Embryonic facial prominence (tissue), 1 donor: ENCODE measurements at regions not wholly inside any gene's neighbourhood (a gene's known extent, or its start where the extent isn't known, plus 50 kb on each side); places are given as distances from the start of the nearest gene placed in this dataset.
"Not testable (repeated sequence)": the region's sequence is repeated elsewhere in the genome, so short reads cannot be mapped to it uniquely, and the experiment has no call there.

Experiments used
- DNase-seq: peaks from one replicate; pipeline ENCODE4 v3.0.0-alpha.2; 2016; ENCODE audit errors: extremely low spot score

DNA sequence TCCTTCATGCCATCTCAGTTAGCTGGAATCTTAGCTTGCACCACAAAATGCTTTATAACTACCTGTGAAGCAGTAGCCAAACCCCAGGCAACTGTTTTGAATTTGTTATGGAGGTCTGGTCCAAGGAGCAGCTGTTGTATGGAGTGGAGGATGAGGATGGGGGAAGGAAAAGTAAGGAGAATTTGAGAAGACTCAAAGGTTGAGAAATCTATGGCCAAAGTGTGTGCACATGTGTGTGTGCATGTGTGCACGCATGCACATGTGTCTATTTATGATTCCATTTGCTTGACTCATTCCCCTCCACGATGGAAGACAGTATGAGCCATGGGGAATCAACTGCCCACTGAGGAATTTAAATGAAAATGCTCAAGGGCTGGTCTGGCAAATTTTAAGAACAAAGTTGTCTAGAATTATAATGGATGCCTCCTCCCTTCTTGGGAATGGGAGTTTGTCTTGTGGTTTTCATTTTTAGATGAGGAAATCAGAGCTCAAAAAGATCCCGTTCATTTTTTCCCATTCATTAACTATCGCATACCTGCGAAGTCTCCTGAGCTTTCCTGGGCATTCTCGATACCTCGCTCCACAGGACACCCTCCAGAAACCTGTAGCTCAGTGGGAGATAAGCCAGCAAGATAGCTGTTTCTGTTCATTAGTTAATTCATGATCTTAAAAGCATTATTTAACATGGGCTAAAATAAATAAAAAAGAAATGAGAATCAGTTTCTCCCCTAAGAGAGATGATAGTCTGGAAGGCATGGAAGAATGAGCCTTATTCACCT, 152.3 kb upstream of the NEDD9 start:
- no peak for DNase-seq

- DNase-seq, result no peak
Observed at GRCh38 chr6:11381801-11382513, 149.5 kb upstream of the NEDD9 start.

DNA sequence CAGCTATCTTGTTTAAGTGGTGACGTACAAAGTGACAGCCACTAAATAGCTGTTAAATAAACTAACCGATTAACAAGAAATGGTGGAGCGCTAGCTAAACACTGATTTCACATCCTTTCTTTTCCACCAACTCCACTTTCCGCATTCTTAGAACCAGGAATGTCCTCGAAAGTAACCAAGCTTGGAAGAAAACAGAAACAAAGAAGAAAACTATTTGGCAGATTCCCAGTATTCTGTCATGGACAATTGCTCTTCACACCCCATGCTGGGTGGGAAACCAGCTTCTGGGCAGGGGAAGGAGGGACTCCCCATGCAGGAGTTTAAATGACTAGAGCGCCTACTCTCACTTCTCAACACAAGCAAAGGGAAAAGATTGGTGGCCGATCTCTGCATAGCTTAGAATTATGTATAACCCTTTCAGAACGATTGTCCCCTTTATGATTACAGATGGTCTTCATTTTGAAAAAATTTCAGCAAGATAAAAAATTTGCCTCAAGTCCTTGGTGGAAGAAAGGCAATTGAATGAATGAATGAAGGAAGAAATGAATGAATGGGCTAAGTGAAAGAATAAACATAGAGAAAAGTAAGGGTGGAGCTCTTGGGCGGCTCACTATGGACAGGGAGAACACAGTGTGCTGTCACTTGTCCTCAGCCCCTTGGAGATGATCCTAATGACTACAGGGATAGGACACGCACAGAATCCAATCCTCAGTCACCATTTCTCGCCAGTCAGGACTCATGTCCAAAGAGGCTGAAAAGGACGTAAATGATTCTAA, 148.7 kb upstream of the NEDD9 start:
- no peak for DNase-seq

- no peak for DNase-seq
Observed at GRCh38 chr6:11380549-11380948, 148.1 kb upstream of the NEDD9 start.

GRCh38 chr6:11379805-11380204, 147.3 kb upstream of the NEDD9 start:
- no peak for DNase-seq

DNA sequence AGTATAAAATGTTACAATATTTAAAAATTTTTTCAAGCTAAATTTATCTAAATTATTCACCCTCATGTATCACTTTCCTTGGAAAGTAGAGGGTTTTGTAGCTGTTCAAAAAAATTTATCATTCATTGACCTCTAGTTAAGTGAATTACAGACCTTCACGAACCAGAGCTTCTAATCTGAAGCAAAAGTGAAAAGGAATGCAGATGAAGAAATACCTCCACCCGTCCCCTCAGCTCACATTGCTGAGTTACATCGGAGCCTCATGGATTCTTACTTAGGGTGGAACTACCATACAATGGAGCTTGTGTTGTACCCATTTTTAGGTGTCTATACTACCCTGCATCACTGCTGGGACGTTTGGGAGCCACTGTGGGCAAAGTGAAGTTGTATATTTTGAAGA, 146.2 kb upstream of the NEDD9 start:
- DNase-seq, result no peak

DNA sequence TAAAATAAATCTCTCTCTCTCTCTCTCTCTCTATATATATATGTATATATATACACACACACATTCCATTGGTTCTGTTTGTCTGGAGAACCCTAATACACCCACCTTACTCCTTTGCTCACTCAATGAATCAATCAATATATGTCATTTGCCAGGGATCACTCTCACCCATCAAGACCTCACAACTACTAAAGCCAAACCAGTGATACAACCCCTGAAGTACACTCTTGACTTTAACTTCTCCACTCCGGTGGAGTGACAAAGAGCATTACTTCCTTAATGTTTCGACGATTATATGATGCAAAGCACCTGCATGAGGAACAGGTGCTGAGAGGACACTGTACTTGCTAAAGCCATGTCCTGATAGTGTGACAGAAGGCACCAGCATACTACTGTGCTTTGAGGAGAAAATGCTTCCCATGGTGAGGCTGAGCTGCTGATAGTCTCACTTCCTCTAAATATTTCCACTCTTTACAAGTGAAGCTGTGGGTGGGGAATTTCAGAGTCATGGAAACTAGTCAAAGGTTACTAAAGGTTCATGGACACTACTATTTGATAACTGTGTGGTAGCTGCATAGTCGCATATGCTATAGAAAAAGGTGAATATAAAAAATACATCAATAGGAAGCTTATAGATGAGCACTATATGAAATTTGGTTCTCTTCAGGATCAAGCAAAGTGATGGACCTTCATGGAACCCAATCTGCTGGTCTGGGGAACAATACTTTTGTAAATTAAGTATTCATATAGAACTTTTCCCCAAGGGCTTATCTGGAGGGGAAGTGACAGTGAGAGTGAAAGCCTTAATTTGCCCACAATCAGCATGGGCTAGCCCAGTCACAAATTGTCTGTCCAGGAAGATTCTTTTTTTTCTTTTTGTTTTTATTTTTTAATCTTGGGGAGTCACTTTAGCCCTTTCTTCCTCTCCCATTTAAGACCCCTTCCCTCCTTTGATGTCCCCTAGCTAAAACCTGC, 141.9 kb upstream of the NEDD9 start:
- DNase-seq, result no peak

DNA sequence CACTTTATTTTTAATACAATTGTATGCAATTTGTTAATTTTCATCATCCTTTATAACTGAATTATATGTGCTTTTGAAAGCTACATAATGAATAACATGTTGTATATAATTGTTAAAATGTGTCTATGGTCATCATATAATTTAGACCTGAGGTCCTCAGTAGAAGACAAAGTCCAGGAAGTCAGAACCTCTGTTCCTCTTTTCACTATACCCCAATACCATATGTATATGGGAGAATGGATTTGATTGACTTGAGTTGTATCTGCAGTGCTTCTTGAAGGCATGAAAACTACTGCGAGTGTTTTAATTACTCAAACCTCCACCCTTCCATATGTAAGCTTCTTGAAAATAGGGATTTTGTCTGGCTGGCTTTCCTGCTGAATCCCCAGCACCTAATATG, 140.7 kb upstream of the NEDD9 start:
- no peak for DNase-seq

DNA sequence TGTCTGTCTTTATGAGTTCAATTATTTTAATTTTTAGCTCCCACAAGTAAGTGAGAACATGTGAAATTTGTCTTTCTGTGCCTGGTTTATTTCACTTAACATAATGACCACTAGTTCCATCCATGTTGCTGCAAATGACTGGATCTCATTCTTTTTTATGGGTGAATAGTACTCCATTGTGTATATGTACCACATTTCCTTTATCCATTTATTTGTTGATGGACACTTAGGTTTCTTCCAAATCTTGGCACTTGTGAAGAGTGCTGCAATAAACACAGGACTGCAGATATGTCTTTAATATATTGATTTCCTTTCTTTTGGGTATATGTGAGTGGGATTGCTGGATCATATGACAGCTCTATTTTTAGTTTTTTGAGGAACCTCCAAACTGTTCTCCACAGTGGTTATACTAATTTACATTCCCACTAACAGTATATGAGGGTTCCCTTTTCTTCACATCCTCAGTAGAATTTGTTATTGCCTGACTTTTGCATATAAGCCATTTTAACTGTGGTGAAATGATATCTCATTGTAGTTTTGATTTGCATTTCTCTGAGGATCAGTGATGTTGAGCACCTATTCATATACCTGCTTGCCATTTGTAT, 139.8 kb upstream of the NEDD9 start:
- DNase-seq, result not testable (repeated sequence)

DNA sequence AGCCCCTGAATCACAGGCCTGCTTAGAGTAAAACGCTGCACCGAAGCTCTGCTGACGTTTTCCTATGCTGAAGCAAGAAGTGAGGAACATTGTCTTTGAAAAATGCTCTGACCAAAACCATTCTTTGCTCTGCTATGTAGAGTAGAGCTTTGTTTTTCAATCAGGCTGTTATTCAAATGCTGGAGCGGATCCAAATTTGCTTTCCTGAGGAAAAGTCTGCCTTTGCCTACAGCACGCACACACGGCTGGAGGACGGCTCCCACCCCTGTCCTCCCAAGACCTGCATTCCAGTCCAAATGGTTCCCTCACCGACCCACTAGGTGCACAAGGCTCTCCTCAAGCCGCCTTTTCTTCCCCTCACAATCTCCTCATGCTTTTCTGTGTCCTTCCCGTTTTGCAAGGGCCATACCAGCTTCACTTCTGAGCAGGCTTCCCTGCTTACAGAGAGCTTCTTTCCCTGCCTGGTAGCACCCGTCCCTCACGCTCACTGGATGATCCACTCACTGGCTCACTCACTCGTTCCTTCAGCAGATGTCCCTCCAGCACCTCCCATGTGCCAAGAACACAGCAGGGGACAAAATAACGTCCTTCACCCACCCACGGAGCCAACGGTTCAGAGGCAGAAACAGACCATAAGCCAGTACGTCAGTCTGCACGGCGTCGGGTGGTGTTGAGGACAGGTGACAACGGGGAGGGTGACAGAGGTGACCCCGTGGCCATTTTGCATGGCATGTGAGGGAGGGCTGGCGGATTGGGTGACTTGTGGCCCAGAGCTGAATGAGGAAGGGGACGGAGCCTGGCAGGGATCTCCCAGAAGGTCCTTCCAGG, 137.9 kb upstream of the NEDD9 start:
- DNase-seq, result no peak

DNA sequence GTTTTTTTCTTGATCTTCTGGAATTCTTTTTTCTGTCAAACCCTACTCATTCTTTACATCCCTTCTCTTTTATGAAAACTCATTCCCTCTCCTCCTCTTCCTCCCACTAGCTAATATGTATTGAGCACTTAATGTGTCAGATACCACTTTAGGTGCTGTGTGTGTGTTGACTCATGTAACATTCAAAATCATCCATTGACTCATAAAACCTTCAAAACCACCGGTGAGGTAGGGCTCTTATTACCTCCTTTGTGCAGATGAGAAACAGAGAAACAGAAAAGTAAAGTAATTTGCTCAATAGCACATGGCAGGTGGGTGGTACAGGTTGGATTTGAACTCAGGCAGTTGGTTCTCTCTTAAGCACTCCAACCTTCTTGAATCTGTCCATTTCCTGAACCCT, 136.3 kb upstream of the NEDD9 start:
- DNase-seq, result no peak

GRCh38 chr6:11368264-11368663, 135.8 kb upstream of the NEDD9 start:
- DNase-seq, result no peak

DNA sequence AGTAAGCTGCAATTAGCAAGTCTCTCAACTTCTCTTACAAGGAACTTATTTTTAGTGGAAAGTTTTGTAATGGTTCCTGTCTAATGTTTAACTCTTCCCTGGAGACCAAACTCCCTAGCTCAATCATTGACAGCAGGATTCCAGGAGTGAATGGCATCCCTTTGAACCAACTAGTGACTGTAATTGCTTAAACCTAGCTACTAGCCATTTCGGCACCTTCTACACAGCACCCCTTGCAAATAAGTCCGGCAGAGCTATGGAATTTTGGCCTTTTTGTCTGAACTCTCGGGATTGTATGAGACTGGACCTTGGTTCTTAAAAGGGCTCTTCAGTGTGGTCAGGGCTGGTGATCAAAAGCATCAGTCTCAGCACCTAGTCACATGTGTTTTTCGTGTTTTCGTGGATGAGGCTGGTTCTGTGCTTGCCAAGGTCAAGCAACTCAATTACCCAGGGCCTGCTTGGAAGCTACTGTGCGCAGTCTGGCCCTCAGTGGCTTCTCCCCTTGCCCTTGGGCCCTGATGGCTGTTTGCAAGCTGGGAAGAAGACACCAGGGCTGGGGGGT, 135.3 kb upstream of the NEDD9 start:
- no peak for DNase-seq

GRCh38 chr6:11366934-11367637, 134.6 kb upstream of the NEDD9 start:
- DNase-seq, result no peak

- no peak for DNase-seq
Observed at GRCh38 chr6:11366183-11366933, 133.9 kb upstream of the NEDD9 start.

DNA sequence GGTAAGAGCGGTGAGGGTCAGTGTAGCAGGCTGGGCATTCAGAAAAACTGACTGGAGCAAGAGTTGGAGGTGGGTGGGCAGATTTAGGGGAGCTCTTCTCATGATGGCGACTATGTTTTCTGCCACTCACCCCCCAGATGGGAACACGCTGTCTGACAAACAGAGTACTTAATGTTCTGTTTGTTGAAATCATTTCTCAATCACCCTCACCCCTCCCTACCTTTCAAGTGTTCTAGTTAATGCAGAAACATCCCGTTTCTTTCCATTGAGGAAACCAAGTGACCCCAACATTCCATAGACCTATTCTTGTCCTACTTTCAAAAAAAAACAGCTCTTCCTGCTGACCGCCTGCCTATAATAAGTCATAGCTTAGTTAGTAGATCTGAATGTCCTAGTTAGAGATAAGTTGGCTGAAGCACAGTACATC, 132.5 kb upstream of the NEDD9 start:
- DNase-seq, result no peak

DNA sequence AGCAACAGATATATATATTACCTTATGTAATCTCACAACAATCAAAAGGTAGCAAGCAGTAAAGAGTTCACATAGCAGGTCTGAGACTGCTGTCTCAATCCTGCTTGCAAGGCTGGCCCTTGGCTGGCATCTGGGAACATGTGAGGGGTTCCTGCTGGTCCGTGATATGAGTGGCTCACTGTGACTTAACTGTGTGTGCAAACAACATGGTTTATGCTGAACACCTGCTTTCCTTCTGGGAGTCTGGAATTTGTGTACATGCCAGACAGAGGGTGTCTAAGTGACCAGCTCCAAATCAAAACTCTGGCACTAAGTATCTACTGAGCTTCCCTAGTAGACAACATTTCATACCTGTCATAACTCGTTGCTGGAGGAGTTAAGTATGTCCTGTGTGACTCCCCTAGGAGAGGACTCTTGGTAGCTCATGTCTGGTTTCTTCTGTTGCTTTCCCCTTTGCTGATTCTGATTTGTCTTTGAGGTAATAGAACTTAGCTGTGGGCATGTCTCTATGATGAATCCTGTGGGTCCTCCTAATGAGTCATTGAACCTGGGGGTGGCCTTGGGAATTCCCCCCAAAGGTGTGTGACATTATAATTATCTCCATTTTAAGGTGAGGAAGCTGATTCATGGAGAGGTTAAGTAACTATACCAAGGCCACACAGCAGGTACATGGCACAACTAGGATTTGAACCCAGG, 131.6 kb upstream of the NEDD9 start:
- DNase-seq, result no peak

DNA sequence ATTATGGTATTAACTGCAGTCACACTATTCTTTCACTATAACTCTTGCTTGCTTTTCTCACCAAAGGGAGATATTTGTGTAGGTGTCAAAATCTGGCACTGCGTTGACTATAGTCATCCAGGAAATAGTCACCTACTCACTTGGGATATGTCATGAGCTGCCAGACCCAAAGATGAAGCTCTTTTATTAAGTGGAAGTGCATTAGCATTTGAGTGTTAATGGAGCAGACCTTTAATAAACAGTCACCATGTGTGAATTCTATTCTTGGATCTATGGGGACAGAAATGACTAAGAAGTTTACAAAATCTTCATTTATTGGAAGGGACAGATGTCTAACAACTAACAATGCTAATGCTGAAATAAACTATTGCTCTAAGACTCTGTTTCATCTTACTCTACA, 130.1 kb upstream of the NEDD9 start:
- no peak for DNase-seq
